ENCODE measurements at regions not wholly inside any gene's neighbourhood (a gene's known extent, or its start where the extent isn't known, plus 50 kb on each side); places are given as distances from the start of the nearest gene placed in this dataset.

DNA sequence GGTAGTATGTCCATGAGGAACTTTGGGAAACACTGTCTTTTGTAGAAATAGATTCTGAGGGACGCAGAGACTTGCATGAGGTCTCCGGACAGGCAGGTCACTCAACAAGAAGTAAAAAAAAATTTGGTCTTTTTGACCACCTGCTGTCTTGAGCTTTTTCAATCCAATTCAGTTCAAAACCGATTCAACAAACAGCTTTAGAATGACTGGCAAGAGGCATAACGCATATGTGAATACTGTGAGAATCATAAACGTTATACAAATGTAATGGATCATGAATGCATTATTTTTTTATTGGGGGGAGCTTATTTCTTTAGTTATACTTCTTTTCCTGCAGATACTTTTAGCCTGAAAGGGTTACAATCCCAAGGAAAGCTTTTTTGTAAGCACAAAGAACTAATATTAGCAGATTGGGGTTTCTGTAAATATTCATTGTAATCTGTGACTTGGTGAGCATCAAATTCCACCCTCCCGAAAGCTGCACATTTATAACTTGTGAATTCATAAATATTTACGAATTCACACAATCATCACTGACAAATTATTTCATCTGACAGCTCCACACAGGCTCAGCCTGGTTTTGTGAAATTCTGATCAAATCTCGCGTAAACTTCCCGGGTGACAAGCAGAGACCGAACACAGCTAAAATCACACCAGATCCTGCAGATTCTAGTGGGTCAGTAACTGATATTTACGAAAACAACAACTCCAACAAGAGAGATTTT, 507.7 kb downstream of the MN1 start:
- DNase-seq (ENCODE audit: low read depth) = no peak

DNA sequence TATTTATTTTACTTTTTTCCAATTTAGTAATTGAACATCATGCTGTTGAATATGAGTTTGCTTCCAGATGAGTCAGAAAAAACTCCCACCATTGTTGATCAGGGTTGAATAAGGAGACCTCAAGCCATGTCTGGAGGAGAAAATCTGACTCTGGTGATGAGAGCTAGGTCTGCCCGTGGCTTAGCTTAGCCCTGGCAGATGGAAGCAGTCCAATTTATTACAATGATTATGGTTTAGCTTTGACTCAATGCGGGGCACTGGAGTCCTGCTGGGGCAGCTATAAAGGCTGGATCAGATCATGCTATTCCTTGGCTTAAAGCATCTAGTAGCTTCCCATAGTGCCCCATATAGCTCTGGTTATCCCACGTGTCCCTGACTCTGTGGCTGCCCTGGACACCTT, 506.5 kb downstream of the MN1 start:
- no peak for DNase-seq (ENCODE audit: low read depth)

DNA sequence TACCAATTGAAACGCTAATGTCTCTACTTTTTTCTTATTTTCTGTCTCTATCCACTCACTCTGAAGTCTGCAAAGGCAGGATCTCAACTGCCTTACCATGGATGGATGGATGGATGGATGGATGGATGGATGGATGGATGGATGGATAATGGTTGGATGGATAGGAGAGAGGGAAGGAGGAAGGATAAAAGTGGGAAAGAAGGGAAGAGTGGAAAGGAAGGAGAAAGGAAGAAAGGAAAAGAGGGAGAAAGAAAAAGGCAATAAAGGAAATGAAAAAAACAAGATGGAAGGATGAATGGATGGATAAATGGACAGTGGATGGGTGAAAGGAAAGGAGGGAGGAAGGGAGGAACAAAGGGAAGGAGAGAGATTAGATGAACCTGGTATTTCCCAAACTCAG, 506.0 kb downstream of the MN1 start:
- DNase-seq (ENCODE audit: low read depth) = no peak

DNA sequence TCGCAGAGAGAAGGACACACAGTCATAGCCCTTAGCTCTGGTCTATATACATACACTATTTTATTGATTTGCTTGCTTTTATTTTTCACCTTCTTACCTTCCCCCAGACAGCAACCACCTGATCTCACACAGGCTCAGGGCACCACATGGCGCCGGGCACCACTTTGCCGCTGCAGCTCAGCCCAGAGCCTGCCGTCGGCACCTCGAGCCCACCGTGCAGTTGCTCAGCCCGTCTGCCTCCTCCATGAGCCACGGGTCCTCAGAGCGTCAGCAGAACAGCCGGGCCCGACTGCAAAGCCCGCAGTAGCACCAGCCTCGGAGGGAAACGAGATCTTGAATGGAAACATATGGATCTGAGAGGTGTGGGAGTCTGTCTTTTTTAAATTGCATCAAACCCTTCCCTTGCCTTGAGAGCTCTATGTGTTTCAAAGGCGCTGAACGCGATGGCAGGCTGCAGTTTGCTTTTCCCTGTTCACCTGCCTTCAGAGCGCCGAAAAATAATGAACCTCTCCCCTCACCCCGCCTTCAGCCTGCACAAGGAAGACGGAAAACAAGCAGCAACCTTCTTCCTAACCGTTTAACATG, 505.4 kb downstream of the MN1 start:
- no peak for DNase-seq (ENCODE audit: low read depth)

DNA sequence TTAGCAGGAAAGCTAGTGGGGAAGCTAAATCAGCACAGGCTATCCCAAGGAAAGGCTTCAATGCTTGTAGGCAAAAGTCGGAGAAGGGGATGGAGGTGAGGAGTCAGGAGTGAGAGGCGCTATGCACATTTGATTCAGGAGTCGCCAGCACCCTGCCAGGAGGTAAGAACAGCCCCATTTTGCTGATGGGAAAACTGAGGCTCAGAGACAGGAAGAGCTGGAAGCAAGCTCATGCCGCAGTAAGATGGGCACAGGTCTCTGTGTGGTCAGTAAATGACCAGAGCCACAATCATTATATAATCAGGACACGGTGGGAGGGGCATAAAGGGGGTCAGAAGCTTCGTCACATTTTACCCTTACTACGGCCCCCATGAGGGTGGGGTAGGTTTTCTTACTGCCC, 504.4 kb downstream of the MN1 start:
- DNase-seq (ENCODE audit: low read depth) = no peak

DNA sequence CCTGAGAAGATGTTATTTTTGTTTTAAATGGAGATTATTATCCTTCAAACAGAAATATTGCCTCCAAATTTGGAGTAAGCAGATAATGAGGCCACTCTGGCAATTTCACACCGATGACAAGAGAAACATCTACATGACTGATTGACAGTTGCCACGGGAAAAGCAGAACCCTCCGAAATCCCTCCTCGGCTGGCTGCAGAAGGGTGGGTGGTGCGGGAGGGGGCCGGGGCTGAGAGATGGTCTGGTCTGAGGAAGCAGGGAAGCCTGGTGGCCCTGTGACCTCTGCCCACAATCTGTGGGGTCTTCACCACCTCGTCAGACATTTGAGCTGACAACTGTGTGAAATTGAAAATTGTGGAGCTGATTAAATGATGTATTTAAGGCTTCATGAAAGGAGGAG, 503.2 kb downstream of the MN1 start:
- no peak for DNase-seq (ENCODE audit: low read depth)

DNA sequence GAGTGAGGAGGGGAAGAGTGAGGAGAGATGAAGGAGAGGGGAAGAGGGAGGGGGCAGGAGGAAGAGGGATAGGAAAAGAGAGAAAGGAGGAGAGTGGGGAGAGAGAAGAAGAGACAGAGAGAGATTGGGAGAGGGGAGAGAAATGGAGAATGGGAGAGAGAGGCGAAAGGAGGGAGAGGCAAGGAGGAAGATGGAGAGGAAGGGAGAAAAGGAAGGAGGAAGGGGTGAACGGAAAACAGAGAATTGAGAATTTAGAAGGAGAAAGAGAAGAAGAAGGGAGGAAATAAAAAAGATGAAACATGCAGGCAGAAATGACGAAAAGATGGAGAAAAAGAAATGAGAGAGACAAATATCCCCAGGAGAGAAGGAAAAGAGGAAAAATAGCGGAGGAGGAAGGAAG, 502.8 kb downstream of the MN1 start:
- no peak for DNase-seq (ENCODE audit: low read depth)

DNA sequence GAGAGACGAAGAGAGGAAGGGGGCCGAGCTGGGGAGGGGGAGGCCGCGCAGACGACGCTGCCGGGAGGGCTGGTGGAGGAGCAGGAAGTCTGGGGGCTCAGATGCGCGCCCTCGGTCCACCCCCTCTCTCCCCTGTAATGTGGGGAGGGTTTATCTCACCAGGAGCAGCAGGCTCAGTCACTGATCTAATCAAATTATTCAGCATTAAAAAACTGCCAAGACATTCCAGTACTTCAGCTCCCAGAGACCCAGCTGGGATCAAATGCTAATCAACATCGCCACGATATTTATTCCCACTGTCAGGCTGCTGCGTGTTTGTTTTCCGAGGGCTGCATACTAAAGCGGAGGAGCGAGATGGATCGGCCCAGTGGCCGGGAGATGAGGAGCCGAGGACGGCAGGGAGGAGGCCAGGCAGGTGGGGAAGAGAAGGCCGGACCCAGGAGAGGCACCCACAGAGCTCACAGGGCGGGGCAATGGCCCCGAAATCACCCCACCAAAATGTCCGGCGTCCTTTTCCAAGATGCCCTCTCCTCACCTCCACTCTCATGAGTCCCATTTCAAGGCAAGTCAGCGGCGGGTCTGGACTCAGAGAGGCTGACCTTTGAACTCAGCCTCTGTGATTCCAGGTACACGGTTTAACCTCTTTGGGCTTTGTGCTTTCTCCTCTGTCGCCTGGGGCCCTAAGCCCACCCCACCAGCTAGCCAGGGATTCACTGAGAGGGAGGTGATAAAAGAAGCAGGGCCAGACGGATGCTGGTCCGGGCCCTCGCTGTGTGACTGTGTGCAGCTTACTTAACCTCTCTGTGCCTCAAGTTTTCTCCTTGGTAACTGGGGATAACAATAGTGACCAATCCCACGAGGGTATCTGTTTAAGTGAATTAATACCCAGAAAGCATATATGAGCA, 502.1 kb downstream of the MN1 start:
- no peak for DNase-seq (ENCODE audit: low read depth)

DNA sequence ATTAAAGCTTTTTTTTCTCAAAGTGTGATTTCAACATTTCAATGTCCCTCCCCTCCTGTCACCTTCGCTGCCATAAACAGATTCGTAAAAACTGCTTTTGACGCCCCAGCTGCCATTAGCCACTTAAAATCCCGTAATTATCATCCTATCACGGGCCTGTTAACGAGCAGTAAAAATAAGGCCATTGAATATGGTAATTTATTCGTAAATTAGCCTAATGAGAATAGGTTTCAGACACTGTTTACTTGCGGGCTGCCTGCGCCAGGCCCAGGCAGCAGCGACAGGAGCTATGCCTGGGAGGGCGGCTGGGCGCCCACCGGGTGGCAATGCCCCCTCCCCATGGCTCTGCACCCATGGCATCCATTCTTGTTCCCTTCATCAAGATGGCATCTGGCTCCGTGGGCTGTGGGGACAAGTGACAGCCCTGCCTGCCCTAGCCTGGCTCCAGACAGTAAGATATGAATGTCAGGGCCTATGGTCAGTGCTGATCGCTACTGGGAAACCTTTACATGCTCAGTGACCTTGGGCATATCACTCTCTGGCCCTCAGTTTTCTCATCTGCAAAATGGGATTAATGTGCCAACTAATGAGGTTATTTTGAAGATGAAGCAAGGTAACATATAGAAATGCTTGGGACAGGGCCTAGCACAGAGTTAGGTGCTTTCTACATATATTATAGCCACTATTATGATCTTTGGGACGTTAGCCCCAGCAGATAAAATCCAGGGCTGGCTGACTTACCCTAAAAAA, 500.8 kb downstream of the MN1 start:
- no peak for DNase-seq (ENCODE audit: low read depth)

DNA sequence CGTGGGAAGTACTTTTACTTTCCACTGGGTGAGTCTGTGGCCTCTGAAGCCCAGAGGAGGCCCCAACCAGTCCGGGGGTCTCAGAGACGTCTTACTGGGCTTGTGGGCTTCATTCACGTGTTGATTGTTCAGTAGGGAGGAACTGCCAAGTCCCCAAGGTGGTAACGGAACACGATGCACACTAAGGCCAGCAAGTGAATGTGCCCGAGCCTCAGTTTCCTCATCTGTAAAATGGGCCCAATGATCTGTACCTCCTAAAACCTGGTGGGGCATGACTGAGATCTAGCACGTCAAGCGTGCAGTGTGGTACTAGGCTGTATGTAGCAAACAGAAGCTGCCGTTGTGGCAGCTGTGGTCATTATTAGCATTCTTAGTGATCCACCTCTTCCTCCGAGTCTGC, 499.1 kb downstream of the MN1 start:
- no peak for DNase-seq (ENCODE audit: low read depth)

DNA sequence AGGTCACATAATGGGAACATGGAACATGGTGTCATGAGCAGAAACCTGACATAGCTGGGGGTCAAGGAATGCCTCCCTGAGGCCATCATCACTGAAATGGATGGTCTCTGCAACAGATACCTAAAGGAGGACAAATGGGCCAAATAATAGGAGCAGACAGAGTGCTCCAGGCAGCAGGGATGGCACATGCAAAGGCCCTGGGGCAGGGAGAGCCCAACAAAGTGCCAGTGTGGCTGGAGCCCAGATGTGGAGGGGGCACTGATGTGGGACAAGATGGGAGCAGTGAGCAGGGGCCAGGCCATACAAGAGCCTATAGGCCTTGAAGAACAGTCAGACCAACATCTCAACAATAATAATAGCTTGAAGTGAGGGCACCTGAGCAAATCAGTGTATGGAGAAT, 497.8 kb downstream of the MN1 start:
- DNase-seq (ENCODE audit: low read depth) = no peak

DNA sequence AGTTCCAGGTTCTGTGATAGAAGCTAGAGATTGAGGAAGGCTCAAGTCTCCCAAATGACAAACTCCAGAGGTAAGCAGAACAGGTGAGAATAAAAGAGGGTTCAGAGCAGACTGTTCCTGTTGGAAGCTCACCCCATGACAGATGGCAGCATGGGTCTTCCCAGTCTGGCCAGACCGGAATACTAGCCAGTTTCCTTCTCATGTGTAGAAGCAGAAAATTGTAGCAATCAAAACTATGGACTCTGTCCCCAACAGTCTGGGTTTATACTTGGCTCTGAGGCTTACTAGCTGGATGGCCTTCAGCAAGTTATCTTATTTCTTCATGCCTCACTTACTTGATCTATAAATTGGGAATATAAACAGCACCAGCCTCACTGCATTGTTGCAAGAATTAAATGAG, 494.8 kb downstream of the MN1 start:
- no peak for DNase-seq (ENCODE audit: low read depth)

DNA sequence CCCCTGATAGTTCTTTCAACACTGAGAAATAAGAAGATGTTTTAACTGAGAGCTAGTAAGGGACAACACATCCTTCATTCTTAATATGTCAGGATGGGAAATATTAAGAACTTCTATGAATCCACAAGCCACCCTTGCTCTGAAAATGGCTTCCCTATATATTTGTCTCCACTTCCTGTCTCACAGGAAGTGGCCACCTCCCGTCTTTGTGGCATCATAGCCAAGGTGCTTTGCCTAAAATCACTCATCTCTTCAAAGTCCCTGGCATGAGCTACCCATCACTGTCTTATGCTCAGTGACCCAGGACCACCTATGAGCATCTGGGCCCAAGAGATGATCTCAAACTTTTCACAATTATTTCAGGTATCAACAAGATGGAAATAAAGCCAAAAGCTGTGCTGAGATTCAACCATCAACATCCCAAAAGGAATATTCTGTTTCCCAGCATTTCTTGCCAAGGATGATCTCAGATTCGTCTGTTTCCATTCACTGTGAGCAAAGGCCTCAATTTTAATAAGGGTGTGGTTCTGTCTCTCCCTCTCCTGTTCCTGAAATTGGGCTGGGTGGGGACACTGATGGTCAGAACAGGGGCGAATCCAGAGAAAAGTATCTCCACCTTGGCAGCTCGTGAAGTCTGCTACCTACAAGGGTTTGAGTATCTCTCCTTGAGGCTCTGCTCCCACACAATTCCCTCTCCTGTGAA, 493.9 kb downstream of the MN1 start:
- DNase-seq (ENCODE audit: low read depth) = no peak

DNA sequence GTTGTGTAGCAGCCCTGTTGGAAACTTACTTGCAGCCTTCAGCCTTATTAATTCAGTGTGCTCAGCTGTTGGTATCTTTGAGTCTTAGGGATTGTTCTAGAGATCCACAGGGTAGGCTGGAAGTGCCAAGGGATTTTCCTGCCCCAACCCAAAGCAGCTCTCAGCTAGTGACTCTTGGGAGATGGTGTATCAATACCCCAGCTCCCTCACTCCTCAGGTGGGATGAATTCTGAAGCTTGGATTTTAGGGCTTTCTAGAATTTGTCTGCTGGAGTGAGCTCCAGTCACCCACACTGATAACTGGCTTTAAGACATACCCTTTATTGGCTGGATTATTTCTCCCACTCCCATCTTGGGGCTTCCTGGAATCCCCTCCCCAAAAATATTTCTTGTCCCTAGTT, 493.0 kb downstream of the MN1 start:
- DNase-seq (ENCODE audit: low read depth) = no peak

DNA sequence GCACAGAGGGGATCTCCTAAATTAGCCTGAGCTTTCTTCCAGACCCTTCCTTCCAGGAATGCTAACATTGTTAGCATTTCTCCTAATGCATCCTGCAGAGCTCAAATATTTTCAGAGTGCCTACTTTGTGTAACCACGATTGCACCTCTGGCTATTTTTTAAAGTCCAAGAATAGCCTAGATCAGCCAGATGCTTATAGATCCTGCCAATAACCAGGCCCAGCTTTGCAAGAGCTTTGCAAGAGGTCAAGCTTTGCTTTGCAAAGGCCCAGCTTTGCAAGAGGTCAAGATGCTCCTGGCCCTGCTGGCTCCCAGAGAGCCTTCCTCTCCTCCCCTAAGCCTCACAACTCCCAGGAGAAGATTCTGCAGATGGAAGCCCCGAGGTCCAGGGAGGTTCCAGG, 491.9 kb downstream of the MN1 start:
- DNase-seq (ENCODE audit: low read depth) = no peak

DNA sequence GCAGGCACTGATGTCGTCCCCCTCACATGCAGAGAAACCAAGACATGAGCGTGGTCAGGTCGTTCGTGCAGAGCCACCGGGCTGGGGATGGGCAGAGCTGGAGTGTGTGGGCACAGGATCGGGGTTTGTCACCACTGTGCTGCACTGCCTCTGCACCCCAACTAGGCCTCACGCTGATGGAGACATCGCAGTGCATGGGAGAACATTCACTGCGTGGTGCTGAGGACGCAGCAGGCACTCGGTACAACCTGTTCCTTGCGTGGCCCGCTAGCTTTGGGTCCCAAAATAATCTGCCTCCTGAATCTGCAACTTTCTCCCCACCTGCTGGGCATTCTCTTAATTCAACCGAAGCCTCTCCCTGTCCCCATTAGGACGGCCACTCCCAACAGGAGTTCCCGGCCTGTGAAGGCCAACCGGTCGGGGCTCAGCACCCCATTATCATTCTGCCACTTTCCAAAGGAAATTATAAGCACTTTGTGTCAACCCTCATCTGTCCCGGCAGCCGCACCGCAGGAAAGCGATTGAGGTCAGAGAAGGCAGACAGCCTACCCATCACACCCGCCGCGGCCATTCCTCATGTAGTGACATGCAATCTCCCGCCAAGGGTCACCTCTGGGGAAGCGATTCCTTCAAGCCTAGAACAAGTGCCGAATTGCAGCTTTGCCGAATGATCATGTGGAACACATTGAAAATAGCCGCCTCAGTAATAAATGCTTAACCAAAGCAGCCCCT, 490.4 kb downstream of the MN1 start:
- no peak for DNase-seq (ENCODE audit: low read depth)

DNA sequence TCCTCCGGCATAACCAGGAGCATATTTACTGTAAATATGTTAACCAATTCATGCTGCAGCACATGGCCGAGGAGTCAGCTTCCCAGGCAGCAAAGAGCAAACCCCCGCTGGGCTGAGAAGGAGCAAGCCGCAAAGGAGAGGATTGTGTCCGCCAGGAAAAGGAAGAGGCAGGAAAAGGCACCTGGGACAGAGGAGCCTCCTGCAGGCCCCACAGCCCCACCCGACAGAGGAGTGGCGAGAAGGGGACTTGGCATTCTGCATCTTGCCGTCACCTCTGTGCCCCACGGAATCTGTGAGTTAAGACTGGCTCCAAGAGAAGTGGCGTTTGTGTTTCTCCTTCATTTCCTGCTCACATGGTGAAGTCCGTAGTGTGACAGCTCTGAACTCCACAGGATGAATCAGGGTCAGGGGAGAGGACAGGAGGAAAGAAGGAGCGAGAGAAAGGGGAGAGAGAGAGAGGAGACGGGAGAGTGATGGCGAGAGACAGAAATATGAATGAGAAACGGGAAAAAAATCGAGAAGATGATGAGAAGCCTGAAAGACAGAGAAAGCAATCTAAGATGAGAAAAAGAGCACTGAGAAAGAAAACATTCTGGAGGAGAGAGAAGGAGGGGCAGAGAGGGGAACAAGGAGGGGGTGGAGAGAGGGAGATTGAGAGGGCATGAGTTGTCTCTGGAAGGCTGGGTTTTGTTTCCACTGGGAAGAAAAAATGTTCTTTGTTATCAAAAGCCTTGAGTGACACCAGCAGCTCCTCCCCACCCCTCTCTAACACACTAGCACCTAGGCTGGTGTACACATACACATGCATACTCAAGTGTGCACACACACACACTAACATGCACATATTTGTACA, 489.6 kb downstream of the MN1 start:
- DNase-seq (ENCODE audit: low read depth) = no peak

DNA sequence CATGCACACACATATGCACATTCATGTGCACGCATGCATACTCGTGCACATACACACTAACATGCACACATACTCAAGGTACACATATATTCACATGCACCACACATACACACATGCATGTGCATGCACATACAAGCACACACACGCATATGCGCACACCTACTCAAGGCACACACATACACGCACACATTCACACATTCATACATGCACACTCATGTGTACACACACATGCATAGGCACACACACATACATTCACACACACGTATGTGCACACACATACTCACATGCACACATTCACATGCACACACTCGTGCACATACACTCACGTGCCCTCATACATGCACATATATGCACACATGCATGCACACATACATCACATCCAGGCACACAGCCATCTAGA, 489.0 kb downstream of the MN1 start:
- no peak for DNase-seq (ENCODE audit: low read depth)

DNA sequence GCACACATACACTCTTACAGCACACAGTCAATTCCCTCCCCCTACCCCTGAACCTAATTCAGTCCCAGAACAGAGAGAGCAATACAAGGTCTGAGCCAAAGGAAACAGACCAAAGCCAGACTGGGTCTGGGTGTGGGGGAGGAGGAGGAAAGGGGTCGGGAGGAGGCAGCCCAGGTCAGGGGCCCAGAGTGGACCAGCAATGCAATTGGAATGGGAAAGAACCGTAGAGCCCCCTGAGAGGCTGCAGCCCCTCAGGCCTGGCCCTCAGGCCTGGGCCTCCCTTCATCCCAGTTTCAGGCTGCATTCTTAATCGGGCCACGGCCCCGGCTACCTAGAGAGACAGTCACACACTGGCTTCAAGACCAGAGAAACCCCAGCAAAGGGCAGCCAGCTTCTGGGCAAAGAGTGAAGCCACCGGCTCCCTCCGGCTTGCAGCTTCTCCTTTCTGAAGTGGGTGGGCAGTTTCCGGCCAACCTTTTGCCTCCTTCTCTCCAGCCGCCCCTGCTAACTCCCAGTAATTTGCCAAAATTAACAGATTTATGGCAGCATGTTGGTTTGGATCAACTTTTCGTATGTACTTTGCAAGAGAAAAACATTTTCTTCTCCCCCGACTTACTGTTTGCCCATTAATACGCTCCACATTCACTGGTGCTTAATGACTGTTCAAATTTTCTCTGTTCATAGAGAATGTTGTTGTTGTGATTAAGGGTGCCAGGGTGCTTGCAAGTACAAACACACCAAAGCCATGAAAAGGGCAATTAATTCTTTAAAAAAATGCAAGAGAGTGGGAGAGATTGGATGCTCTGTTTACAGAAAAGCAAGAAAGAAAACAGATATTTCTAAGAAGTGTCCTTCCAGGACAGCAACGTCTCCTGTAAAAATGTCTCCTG, 488.3 kb downstream of the MN1 start:
- no peak for DNase-seq (ENCODE audit: low read depth)

Data from activated T-cell treated with anti-CD3 and anti-CD28 coated beads for 24 hours (primary cell).